GM23338 (cell line): ENCODE measurements at regions not wholly inside any gene's neighbourhood (a gene's known extent, or its start where the extent isn't known, plus 50 kb on each side); places are given as distances from the start of the nearest gene placed in this dataset.

Experiments used
- ATAC-seq: fragments of 200-7000 bp; cut with Tn5 transposase; 3 replicates; pipeline ENCODE4 v1.9.1; 2020
- DNase-seq: peaks from one replicate; pipeline ENCODE4 v3.0.0-alpha.2; 2015; ENCODE audit warnings: low spot score
- H2AFZ ChIP-seq: fragments of 200-600 bp; sonication (generic); 2 replicates; pipeline ENCODE4 v1.8.0; 2016; ENCODE audit warnings: antibody characterized with exemption, mild to moderate bottlenecking, moderate library complexity
- H3F3A ChIP-seq: fragments of 200-600 bp; sonication (generic); replicated peaks from 2 replicates; pipeline ENCODE4 v1.8.0; 2017; ENCODE audit warnings: antibody characterized with exemption, mixed run types, low read depth
- H3K27ac ChIP-seq: fragments of 200-600 bp; sonication (generic); 2 replicates; pipeline ENCODE4 v1.6.1; 2016; ENCODE audit warnings: low read depth
- H3K27me3 ChIP-seq: fragments of 200-600 bp; sonication (generic); 2 replicates; pipeline ENCODE4 v1.8.0; 2016; ENCODE audit warnings: mild to moderate bottlenecking, mixed run types, moderate library complexity; ENCODE audit not compliant: insufficient read depth
- H3K36me3 ChIP-seq: fragments of 200-600 bp; sonication (generic); 2 replicates; pipeline ENCODE4 v1.8.0; 2016; ENCODE audit warnings: mild to moderate bottlenecking; ENCODE audit not compliant: insufficient read depth
- H3K4me1 ChIP-seq: fragments of 200-600 bp; sonication (generic); 2 replicates; pipeline ENCODE4 v1.8.0; 2016; ENCODE audit warnings: mild to moderate bottlenecking, moderate library complexity; ENCODE audit not compliant: insufficient read depth
- H3K4me2 ChIP-seq: fragments of 200-600 bp; sonication (generic); 2 replicates; pipeline ENCODE4 v1.7.1; 2017; ENCODE audit warnings: mixed run types
- H3K4me3 ChIP-seq: fragments of 200-600 bp; sonication (generic); 2 replicates; pipeline ENCODE4 v1.6.1; 2016; ENCODE audit warnings: mixed run types
- H3K79me2 ChIP-seq: fragments of 200-600 bp; sonication (generic); replicated peaks from 2 replicates; pipeline ENCODE4 v1.8.0; 2017; ENCODE audit warnings: mild to moderate bottlenecking; ENCODE audit not compliant: insufficient read depth
- H3K9me2 ChIP-seq: fragments of 200-600 bp; sonication (generic); 2 replicates; pipeline ENCODE4 v1.8.0; 2017; ENCODE audit not compliant: insufficient read depth
- H4K20me1 ChIP-seq: fragments of 200-600 bp; sonication (generic); replicated peaks from 2 replicates; pipeline ENCODE4 v1.8.0; 2017; ENCODE audit warnings: mild to moderate bottlenecking; ENCODE audit not compliant: insufficient read depth
- H3K27ac Mint-ChIP-seq: 2 replicates; pipeline ENCODE4 v1.8.0; 2020; ENCODE audit warnings: inconsistent platforms, mild to moderate bottlenecking, moderate library complexity, mixed read lengths
- H3K27me3 Mint-ChIP-seq: 3 replicates; pipeline ENCODE4 v1.8.0; 2022; ENCODE audit warnings: low read depth, mild to moderate bottlenecking, moderate library complexity, mixed read lengths, inconsistent platforms; ENCODE audit not compliant: insufficient read depth, poor library complexity
- H3K36me3 Mint-ChIP-seq: 3 replicates; pipeline ENCODE4 v1.8.0; 2021; ENCODE audit warnings: low read depth, mild to moderate bottlenecking, inconsistent platforms, moderate library complexity, mixed read lengths
- H3K4me1 Mint-ChIP-seq: 3 replicates; pipeline ENCODE4 v1.8.0; 2020; ENCODE audit warnings: mild to moderate bottlenecking, inconsistent platforms, mixed read lengths
- H3K4me3 Mint-ChIP-seq: 3 replicates; pipeline ENCODE4 v1.8.0; 2021; ENCODE audit warnings: moderate library complexity, mild to moderate bottlenecking, inconsistent platforms, mixed read lengths
- H3K9me3 Mint-ChIP-seq: 3 replicates; pipeline ENCODE4 v1.8.0; 2020; ENCODE audit warnings: moderate library complexity, mild to moderate bottlenecking, inconsistent platforms, mixed read lengths
- CTCF ChIP-seq, 2 experiments: fragments of 200-600 bp in 1 of 2; sonication (generic) in 1 of 2; conservative IDR thresholded peaks; 2 replicates each; pipeline versions ENCODE4 v1.5.1 to v1.6.1; 2016 to 2017; ENCODE audit warnings: antibody characterized with exemption in 2 of 2, low read depth in 2 of 2, mild to moderate bottlenecking in 2 of 2, moderate library complexity in 1 of 2
- ETS1 ChIP-seq: IDR thresholded peaks from 2 replicates; pipeline ENCODE4 v1.6.1; 2016; ENCODE audit warnings: antibody characterized with exemption
- EZH2 ChIP-seq: fragments of 200-600 bp; sonication (generic); IDR thresholded peaks from one replicate; pipeline ENCODE4 v1.8.0; 2017; ENCODE audit warnings: antibody characterized with exemption, mild to moderate bottlenecking, low read depth; ENCODE audit not compliant: unreplicated experiment
- NANOG ChIP-seq: IDR thresholded peaks from 2 replicates; pipeline ENCODE4 v1.6.1; 2016; ENCODE audit warnings: antibody characterized with exemption, borderline replicate concordance
- POLR2AphosphoS5 ChIP-seq: IDR thresholded peaks from 2 replicates; pipeline ENCODE4 v1.6.1; 2016; ENCODE audit warnings: antibody characterized with exemption, low read depth
- REST ChIP-seq: IDR thresholded peaks from one replicate; pipeline ENCODE4 v1.6.1; 2018; ENCODE audit warnings: antibody characterized with exemption; ENCODE audit not compliant: unreplicated experiment
- STAT1 ChIP-seq: IDR thresholded peaks from one replicate; pipeline ENCODE4 v1.6.1; 2016; ENCODE audit warnings: antibody characterized with exemption; ENCODE audit not compliant: unreplicated experiment
- ZNF462 ChIP-seq: fragments of 250-450 bp; sonication (Bioruptor Pico); IDR thresholded peaks from 2 replicates; pipeline ENCODE4 v1.5.0; 2020; ENCODE audit warnings: mild to moderate bottlenecking, moderate library complexity

- no peak for TF ChIP-seq ETS1
- TF ChIP-seq POLR2AphosphoS5 = no peak
- no peak for TF ChIP-seq STAT1
- no peak for TF ChIP-seq EZH2
- no peak for TF ChIP-seq REST
These were observed 61.4 kb upstream of the KLF13 start (continued) for GRCh38 chr15:31265090-31265870.

GRCh38 chr15:31265871-31266711 is 60.5 kb upstream of the KLF13 start:
- Mint-ChIP-seq H3K36me3 (no peaks in the 10 kb centered on the region), H3K27ac (no peak overlapping the region), H3K9me3 (no peaks in the 10 kb centered on the region), H3K4me3 (no peak overlapping the region), H3K27me3 (peaks cover 14% of the 10 kb centered on the region), H3K4me1 (peaks cover 8% of the 10 kb centered on the region)
- Histone ChIP-seq H3K4me1 (no peaks in the 10 kb centered on the region; the same call in 1 of the 2 replicates), H3K27ac (no peak overlapping the region), H3K27me3 (no peaks in the 10 kb centered on the region), H2AFZ (no peak overlapping the region; the same call in 1 of the 2 replicates), H3K79me2 (no peaks in the 10 kb centered on the region), H3F3A (no peaks in the 10 kb centered on the region), H3K4me2 (no peak overlapping the region), H3K36me3 (no peaks in the 10 kb centered on the region), H3K9me2 (peaks cover 8% of the 10 kb centered on the region; the same call in 1 of the 2 replicates), H4K20me1 (no peaks in the 10 kb centered on the region), H3K4me3 (no peak overlapping the region)
- DNase-seq (no peak), ATAC-seq (peak; percentile 20)
- TF ChIP-seq ZNF462 (CRISPR knock-in tag) (no peak), ETS1 (no peak), CTCF (conservative IDR thresholded peaks at IDR 0.05; ENCODE audit: low read depth in 2 of 2) (peak in 1 of 2 experiments; percentile 34; a peak in 2 of 4 replicates), NANOG (no peak)
